Liver (tissue), 7 donors: ENCODE measurements at regions not wholly inside any gene's neighbourhood (a gene's known extent, or its start where the extent isn't known, plus 50 kb on each side); places are given as distances from the start of the nearest gene placed in this dataset.

ENCODE experiments used
- DNase-seq: peaks from one replicate; pipeline ENCODE4 v3.0.0-alpha.2; 2017; ENCODE audit warnings: low spot score
- H3K27ac ChIP-seq, 2 donors: one replicate each; pipeline ENCODE4 v1.7.0; 2013; ENCODE audit warnings: inconsistent platforms in 2 of 2, low read length in 2 of 2, control low read depth in 1 of 2, low read depth in 1 of 2, mild to moderate bottlenecking in 1 of 2
- H3K27me3 ChIP-seq, 4 donors: one replicate each; pipeline versions ENCODE4 v1.6.1 to v1.7.0; 2013; ENCODE audit warnings: low read length in 3 of 4, inconsistent platforms in 1 of 4, mild to moderate bottlenecking in 1 of 4, moderate library complexity in 1 of 4; ENCODE audit not compliant: control insufficient read depth in 4 of 4, insufficient read depth in 4 of 4
- H3K36me3 ChIP-seq, 4 donors: one replicate each; pipeline versions ENCODE4 v1.6.1 to v1.7.0; 2013; ENCODE audit warnings: low read length in 3 of 4, mild to moderate bottlenecking in 3 of 4, low read depth in 1 of 4, moderate library complexity in 1 of 4; ENCODE audit not compliant: control insufficient read depth in 4 of 4, insufficient read depth in 3 of 4
- H3K4me1 ChIP-seq, 4 donors: one replicate each; pipeline versions ENCODE4 v1.6.1 to v1.7.0; 2013; ENCODE audit warnings: low read length in 3 of 4, mild to moderate bottlenecking in 3 of 4, moderate library complexity in 1 of 4; ENCODE audit not compliant: control insufficient read depth in 4 of 4, insufficient read depth in 4 of 4
- H3K4me3 ChIP-seq, 3 donors: one replicate each; pipeline versions ENCODE4 v1.6.1 to v1.7.0; 2013; ENCODE audit warnings: low read length in 3 of 3, control low read depth in 1 of 3, low read depth in 1 of 3, mild to moderate bottlenecking in 1 of 3
- H3K9ac ChIP-seq, 2 donors: one replicate each; pipeline ENCODE4 v1.7.0; 2013; ENCODE audit warnings: low read length in 2 of 2, mild to moderate bottlenecking in 2 of 2, moderate library complexity in 2 of 2, control low read depth in 1 of 2, low read depth in 1 of 2
- H3K9me3 ChIP-seq, 4 donors: one replicate each; pipeline versions ENCODE4 v1.6.1 to v1.7.0; 2013; ENCODE audit warnings: low read length in 3 of 4; ENCODE audit not compliant: control insufficient read depth in 4 of 4
- ATF3 ChIP-seq: IDR thresholded peaks from 2 replicates; pipeline ENCODE4 v1.6.1; 2016; ENCODE audit warnings: antibody characterized with exemption
- EGR1 ChIP-seq, 2 donors: IDR thresholded peaks; 2 replicates each; pipeline ENCODE4 v1.6.1; 2016 to 2018; ENCODE audit warnings: antibody characterized with exemption in 2 of 2, low read depth in 2 of 2
- FOXA2 ChIP-seq: IDR thresholded peaks from 2 replicates; pipeline ENCODE4 v1.6.1; 2016; ENCODE audit warnings: antibody characterized with exemption
- GABPA ChIP-seq, 2 donors: IDR thresholded peaks in 1 of 2; conservative IDR thresholded peaks in 1 of 2; 2 replicates each; pipeline ENCODE4 v1.6.1; 2016; ENCODE audit warnings: antibody characterized with exemption in 2 of 2, mild to moderate bottlenecking in 1 of 2, moderate library complexity in 1 of 2
- HNF4A ChIP-seq, 2 donors: conservative IDR thresholded peaks; 2 replicates each; pipeline ENCODE4 v1.6.1; 2016; ENCODE audit warnings: antibody characterized with exemption in 2 of 2, mild to moderate bottlenecking in 2 of 2
- HNF4G ChIP-seq: IDR thresholded peaks from 2 replicates; pipeline ENCODE4 v1.6.1; 2016; ENCODE audit warnings: antibody characterized with exemption
- JUND ChIP-seq, 2 donors: IDR thresholded peaks; 2 replicates each; pipeline ENCODE4 v1.6.1; 2016; ENCODE audit warnings: antibody characterized with exemption in 2 of 2
- MAX ChIP-seq: IDR thresholded peaks from 2 replicates; pipeline ENCODE4 v1.6.1; 2016; ENCODE audit warnings: antibody characterized with exemption
- RAD21 ChIP-seq, 2 donors: IDR thresholded peaks; 2 replicates each; pipeline ENCODE4 v1.6.1; 2016; ENCODE audit warnings: antibody characterized with exemption in 2 of 2, mild to moderate bottlenecking in 2 of 2
- REST ChIP-seq: IDR thresholded peaks from 2 replicates; pipeline ENCODE4 v1.6.1; 2016; ENCODE audit warnings: antibody characterized with exemption, mild to moderate bottlenecking
- RXRA ChIP-seq, 2 donors: IDR thresholded peaks; 2 replicates each; pipeline ENCODE4 v1.6.1; 2017 to 2018; ENCODE audit warnings: antibody characterized with exemption in 2 of 2, mild to moderate bottlenecking in 1 of 2
- SP1 ChIP-seq: IDR thresholded peaks from 2 replicates; pipeline ENCODE4 v1.6.1; 2018; ENCODE audit warnings: antibody characterized with exemption, mild to moderate bottlenecking
- TAF1 ChIP-seq: conservative IDR thresholded peaks from 2 replicates; pipeline ENCODE4 v1.6.1; 2016; ENCODE audit warnings: antibody characterized with exemption, mild to moderate bottlenecking
- YY1 ChIP-seq: IDR thresholded peaks from 2 replicates; pipeline ENCODE4 v1.6.1; 2016; ENCODE audit warnings: antibody characterized with exemption, mild to moderate bottlenecking
- WGBS: extraction: QIAGEN DNeasy Blood & Tissue Kit; methylation state at CpG from one replicate; pipeline ENCODE4 v1.1.7; 2013; 5-methylcytosine and 5-hydroxymethylcytosine counted together
- donor health status: healthy.
- donor health status: healthy.
- donor health status: healthy.
- donor health status: healthy.

GRCh38 chr16:76787394-76787793, 403.6 kb upstream of the MON1B start (continued):
- no peak for TF ChIP-seq MAX
- no peak for TF ChIP-seq ATF3
- no peak for TF ChIP-seq RAD21 (IDR thresholded peaks at IDR 0.05)
- TF ChIP-seq SP1: no peak
- TF ChIP-seq YY1: no peak
- TF ChIP-seq HNF4G: no peak
- TF ChIP-seq RXRA (IDR thresholded peaks at IDR 0.05): no peak
- no peak for TF ChIP-seq FOXA2

- DNase-seq: no peak
- H3K27me3 ChIP-seq: no peaks in the 10 kb centered on the region
- no peak overlapping the region for H3K4me3 ChIP-seq
- no peaks in the 10 kb centered on the region for H3K4me1 ChIP-seq
- no peak overlapping the region for H3K27ac ChIP-seq
- H3K9me3 ChIP-seq: no peaks in the 10 kb centered on the region
- 85% methylated on average over 2 of the region's 2 CpGs for WGBS
- no peaks in the 10 kb centered on the region for H3K36me3 ChIP-seq
- no peak overlapping the region for H3K9ac ChIP-seq
- TF ChIP-seq TAF1 (no peak), ATF3 (no peak), HNF4A (conservative IDR thresholded peaks at IDR 0.05) (no peak), RAD21 (IDR thresholded peaks at IDR 0.05) (no peak)
These were observed 399.8 kb upstream of the MON1B start for GRCh38 chr16:76791151-76791550.

- 64% methylated on average over 8 of the region's 8 CpGs for WGBS
- H3K27me3 ChIP-seq: no peaks in the 10 kb centered on the region
- DNase-seq: no peak
- H3K36me3 ChIP-seq: no peaks in the 10 kb centered on the region
- H3K9me3 ChIP-seq: no peaks in the 10 kb centered on the region
- H3K9ac ChIP-seq: no peak overlapping the region
- no peak for TF ChIP-seq JUND (IDR thresholded peaks at IDR 0.05)
- no peak for TF ChIP-seq MAX
- TF ChIP-seq ATF3: no peak
- no peak for TF ChIP-seq HNF4A (conservative IDR thresholded peaks at IDR 0.05)
- no peak for TF ChIP-seq GABPA (IDR thresholded peaks at IDR 0.05 in 1 of 2, conservative IDR thresholded peaks at IDR 0.05 in 1 of 2)
- TF ChIP-seq TAF1: no peak
- no peak for TF ChIP-seq REST
- no peak for TF ChIP-seq HNF4G
- no peak for TF ChIP-seq EGR1 (IDR thresholded peaks at IDR 0.05; ENCODE audit: low read depth in 2 of 2)
- no peak for TF ChIP-seq YY1
- H3K4me1 ChIP-seq: no peaks in the 10 kb centered on the region
- no peak overlapping the region for H3K4me3 ChIP-seq
- H3K27ac ChIP-seq: no peak overlapping the region
These were observed 394.6 kb upstream of the MON1B start for GRCh38 chr16:76796416-76796815.
